ENCODE measurements at regions not wholly inside any gene's neighbourhood (a gene's known extent, or its start where the extent isn't known, plus 50 kb on each side); places are given as distances from the start of the nearest gene placed in this dataset.

GRCh38 chr1:62917314-62917713, 133.4 kb downstream of the ATG4C start:
- no peaks in the 10 kb centered on the region for H3K36me3 ChIP-seq
- H3K4me3 ChIP-seq, result no peak overlapping the region
- H3K4me1 ChIP-seq (replicated peaks), result no peaks in the 10 kb centered on the region
- H3K9me3 ChIP-seq, result no peaks in the 10 kb centered on the region
- TF ChIP-seq POLR2A (IDR thresholded peaks at IDR 0.05) (no peak), CTCF (IDR thresholded peaks at IDR 0.05) (no peak), POLR2AphosphoS5 (IDR thresholded peaks at IDR 0.05) (no peak)
- DNase-seq (ENCODE audit: low spot score), result no peak
- peaks cover 2% of the 10 kb centered on the region for H3K27me3 ChIP-seq (replicated peaks; ENCODE audit: insufficient read depth)
- H3K27ac ChIP-seq, result no peak overlapping the region
- 85% methylated on average over 5 of the region's 5 CpGs for WGBS
- intact Hi-C loops (cut with DNase I), result no loop called here

GRCh38 chr1:62917805-62918204, 133.9 kb downstream of the ATG4C start:
- Histone ChIP-seq H3K4me3 (no peak overlapping the region), H3K9me3 (no peaks in the 10 kb centered on the region), H3K27me3 (replicated peaks; ENCODE audit: insufficient read depth) (peaks cover 2% of the 10 kb centered on the region), H3K4me1 (replicated peaks) (no peaks in the 10 kb centered on the region), H3K27ac (no peak overlapping the region), H3K36me3 (no peaks in the 10 kb centered on the region)
- TF ChIP-seq CTCF (IDR thresholded peaks at IDR 0.05), result no peak
- no peak for TF ChIP-seq POLR2AphosphoS5 (IDR thresholded peaks at IDR 0.05)
- no peak for TF ChIP-seq POLR2A (IDR thresholded peaks at IDR 0.05)
- no peak for DNase-seq (ENCODE audit: low spot score)
- intact Hi-C loops (cut with DNase I), result no loop called here
- 60% methylated on average over 10 of the region's 10 CpGs for WGBS

- intact Hi-C loops (cut with DNase I), result no loop called here
- no peaks in the 10 kb centered on the region for H3K9me3 ChIP-seq
- peaks cover 2% of the 10 kb centered on the region for H3K27me3 ChIP-seq (replicated peaks; ENCODE audit: insufficient read depth)
- no peaks in the 10 kb centered on the region for H3K36me3 ChIP-seq
- TF ChIP-seq POLR2A (IDR thresholded peaks at IDR 0.05) (no peak), POLR2AphosphoS5 (IDR thresholded peaks at IDR 0.05) (no peak), CTCF (IDR thresholded peaks at IDR 0.05) (no peak)
- H3K27ac ChIP-seq, result no peak overlapping the region
- DNase-seq (ENCODE audit: low spot score), result no peak
- H3K4me3 ChIP-seq, result no peak overlapping the region
- 75% methylated on average over 3 of the region's 3 CpGs for WGBS
- no peaks in the 10 kb centered on the region for H3K4me1 ChIP-seq (replicated peaks)
Measured at GRCh38 chr1:62918700-62919099, 134.8 kb downstream of the ATG4C start.

- no peaks in the 10 kb centered on the region for H3K4me1 ChIP-seq (replicated peaks)
- H3K36me3 ChIP-seq, result no peaks in the 10 kb centered on the region
- DNase-seq (ENCODE audit: low spot score), result no peak
- peaks cover 2% of the 10 kb centered on the region for H3K27me3 ChIP-seq (replicated peaks; ENCODE audit: insufficient read depth)
- no peak overlapping the region for H3K4me3 ChIP-seq
- H3K9me3 ChIP-seq, result no peaks in the 10 kb centered on the region
- intact Hi-C loops (cut with DNase I), result no loop called here
- no peak overlapping the region for H3K27ac ChIP-seq
- 83% methylated on average over 1 of the region's 1 CpG for WGBS
- TF ChIP-seq POLR2A (IDR thresholded peaks at IDR 0.05), result no peak
- TF ChIP-seq POLR2AphosphoS5 (IDR thresholded peaks at IDR 0.05), result no peak
- no peak for TF ChIP-seq CTCF (IDR thresholded peaks at IDR 0.05)
Measured at GRCh38 chr1:62922006-62922405, 138.1 kb downstream of the ATG4C start.

GRCh38 chr1:62924983-62925790, 141.3 kb downstream of the ATG4C start:
- Histone ChIP-seq H3K9me3 (no peaks in the 10 kb centered on the region), H3K36me3 (no peaks in the 10 kb centered on the region), H3K4me3 (no peak overlapping the region), H3K27me3 (replicated peaks; ENCODE audit: insufficient read depth) (no peaks in the 10 kb centered on the region), H3K27ac (no peak overlapping the region), H3K4me1 (replicated peaks) (no peaks in the 10 kb centered on the region)
- intact Hi-C loops (cut with DNase I), result no loop called here
- WGBS, result 73% methylated on average over 7 of the region's 7 CpGs
- TF ChIP-seq POLR2AphosphoS5 (IDR thresholded peaks at IDR 0.05) (no peak), CTCF (IDR thresholded peaks at IDR 0.05) (no peak), POLR2A (IDR thresholded peaks at IDR 0.05) (no peak)
- DNase-seq (ENCODE audit: low spot score), result no peak

Measured in prostate gland (tissue), 2 donors.